ENCODE measurements at regions not wholly inside any gene's neighbourhood (a gene's known extent, or its start where the extent isn't known, plus 50 kb on each side); places are given as distances from the start of the nearest gene placed in this dataset.
A peak's percentile ranks its signal among the peaks of the same experiment; 100 is the strongest.

DNA sequence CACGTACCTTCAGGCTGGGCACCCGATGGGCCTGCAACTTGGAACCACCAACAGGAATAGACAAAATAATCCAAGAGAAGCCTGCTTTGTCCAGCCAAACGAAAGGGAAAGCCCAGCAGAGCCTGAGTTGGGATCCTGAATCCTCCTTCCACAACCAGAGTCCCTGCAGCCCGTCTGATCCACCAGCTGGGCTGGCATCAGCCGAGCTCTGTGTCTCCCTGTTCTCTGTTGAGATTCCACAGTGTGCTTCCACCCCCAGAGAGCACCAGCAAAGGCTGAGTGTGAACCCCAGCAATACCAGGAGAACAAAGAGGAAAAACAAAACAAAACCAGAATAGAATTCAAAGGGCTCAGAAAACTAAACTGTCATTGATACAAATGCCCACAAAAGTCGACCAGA lies 68.8 kb upstream of the PRNP start:
- TF ChIP-seq, protein P1, sequence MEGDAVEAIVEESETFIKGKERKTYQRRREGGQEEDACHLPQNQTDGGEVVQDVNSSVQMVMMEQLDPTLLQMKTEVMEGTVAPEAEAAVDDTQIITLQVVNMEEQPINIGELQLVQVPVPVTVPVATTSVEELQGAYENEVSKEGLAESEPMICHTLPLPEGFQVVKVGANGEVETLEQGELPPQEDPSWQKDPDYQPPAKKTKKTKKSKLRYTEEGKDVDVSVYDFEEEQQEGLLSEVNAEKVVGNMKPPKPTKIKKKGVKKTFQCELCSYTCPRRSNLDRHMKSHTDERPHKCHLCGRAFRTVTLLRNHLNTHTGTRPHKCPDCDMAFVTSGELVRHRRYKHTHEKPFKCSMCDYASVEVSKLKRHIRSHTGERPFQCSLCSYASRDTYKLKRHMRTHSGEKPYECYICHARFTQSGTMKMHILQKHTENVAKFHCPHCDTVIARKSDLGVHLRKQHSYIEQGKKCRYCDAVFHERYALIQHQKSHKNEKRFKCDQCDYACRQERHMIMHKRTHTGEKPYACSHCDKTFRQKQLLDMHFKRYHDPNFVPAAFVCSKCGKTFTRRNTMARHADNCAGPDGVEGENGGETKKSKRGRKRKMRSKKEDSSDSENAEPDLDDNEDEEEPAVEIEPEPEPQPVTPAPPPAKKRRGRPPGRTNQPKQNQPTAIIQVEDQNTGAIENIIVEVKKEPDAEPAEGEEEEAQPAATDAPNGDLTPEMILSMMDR (IDR thresholded peaks at IDR 0.05; ENCODE audit: borderline replicate concordance, control extremely low read depth, extremely low read depth, insufficient read depth, missing control alignments), result no peak
- DNase-seq (ENCODE audit: low spot score), result no peak
- in situ Hi-C loops (cut with MboI; ENCODE audit: low sequenced_read_pairs, unreplicated experiment), result no loop called here

DNA sequence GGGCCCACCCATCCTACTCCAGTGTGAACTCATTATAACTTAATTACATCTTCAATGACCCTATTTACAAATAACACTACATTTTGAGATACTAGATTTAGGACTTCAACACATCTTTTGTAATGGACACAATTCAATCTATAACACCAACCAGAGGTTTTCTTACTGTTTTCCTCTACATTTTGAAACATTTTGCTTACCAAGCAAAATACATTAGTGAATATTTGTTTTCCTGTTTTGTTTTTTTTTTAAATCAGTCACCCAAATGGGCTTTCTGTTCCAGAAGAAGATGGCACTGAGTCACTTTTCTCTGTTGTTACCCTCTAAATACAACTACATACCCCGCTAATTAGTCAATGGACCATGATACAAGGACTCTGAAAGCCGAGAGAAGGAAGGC lies 69.2 kb upstream of the PRNP start:
- TF ChIP-seq, protein P1 (IDR thresholded peaks at IDR 0.05; ENCODE audit: borderline replicate concordance, control extremely low read depth, extremely low read depth, insufficient read depth, missing control alignments), result no peak
- no peak for DNase-seq (ENCODE audit: low spot score)
- in situ Hi-C loops (cut with MboI; ENCODE audit: low sequenced_read_pairs, unreplicated experiment), result no loop called here

DNA sequence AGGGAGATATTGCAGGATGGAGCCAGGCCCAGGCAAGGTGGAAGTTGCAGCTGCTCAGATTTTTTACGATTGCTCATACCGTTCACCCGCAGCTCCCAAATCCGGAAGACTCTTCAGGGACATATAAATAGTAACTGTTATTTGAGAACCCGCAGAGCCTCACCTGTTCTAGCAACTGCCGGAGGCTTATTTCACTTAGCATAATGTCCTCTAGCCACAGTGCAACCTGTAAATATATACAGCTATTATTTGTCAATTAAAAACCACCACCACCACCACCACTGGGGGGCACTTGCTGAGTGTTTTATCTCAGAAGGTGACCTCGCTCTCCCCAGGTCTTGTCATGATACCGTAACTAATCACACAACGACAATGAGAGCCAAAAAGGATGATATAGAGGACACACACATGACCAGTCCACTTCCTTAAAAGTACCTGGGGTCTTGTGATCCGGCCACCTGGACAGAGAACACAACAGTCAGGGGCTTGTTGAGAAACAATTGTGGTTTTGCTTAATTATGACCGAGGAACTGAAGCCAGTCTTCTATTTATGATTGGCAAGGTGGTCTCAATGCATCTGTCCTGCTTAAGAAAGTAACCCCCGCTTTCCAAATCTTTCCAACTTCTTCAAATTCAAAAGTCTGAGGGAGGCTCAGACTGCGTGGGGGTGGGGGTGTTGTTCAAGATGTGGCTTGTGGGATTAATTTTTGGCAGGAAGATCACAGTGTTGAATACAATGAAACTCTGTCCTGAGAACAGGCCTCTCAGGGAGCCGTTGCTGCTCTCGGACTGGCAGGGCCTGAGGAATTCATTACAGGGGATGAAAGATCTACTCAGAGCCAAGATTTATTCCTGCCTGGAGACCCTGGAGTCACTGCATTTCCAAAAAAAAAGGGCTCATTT lies 72.3 kb upstream of the PRNP start:
- DNase-seq (ENCODE audit: low spot score), result peak; percentile 57
- in situ Hi-C loops (cut with MboI; ENCODE audit: low sequenced_read_pairs, unreplicated experiment), result loop anchor here (5.0 kb wide), 1 partner anchor 103 kb away; no protein-coding TSS in a partner anchor
- TF ChIP-seq, protein P1 (IDR thresholded peaks at IDR 0.05; ENCODE audit: borderline replicate concordance, control extremely low read depth, extremely low read depth, insufficient read depth, missing control alignments), result peak; percentile 28

DNA sequence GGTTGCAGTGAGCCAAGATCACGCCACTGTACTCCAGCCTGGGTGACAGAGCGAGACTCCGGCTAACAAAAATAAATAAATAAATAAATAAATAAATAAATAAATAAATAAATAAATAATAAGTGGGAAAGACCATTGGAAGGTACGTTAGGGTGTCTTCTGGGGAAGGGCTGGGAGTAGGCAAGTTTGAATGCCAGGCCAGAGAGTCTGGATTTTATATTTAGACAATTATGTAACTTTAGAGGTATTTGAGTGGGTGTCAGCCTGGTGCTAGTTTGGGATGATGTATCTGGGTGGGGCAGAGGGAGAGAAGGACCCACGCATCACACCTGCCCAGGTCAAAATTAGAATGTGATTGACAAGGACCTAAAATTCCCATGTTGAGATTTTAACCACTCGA lies 73.1 kb upstream of the PRNP start:
- in situ Hi-C loops (cut with MboI; ENCODE audit: low sequenced_read_pairs, unreplicated experiment), result loop anchor here (5.0 kb wide), 1 partner anchor 104 kb away; no protein-coding TSS in a partner anchor

DNA sequence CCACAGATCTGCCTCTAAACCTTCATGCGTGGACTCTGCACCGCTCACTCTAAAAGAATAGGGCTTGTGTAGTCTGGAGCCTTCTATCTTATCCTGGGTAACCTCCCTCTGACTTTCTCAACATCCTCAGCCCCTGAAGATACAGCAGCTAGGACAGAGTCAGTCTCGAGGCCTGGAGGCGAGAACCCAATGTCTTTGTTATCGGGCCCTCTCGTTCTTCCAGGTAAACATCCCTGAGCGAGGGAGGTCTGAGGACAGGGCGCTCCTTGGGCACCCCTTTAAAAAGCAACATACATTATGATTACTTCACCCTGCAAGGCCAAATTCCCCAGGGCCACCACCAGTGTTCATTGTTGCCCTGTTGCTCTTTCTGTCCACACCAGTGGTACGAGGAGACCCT lies 75.4 kb upstream of the PRNP start:
- TF ChIP-seq, protein P1 (IDR thresholded peaks at IDR 0.05; ENCODE audit: borderline replicate concordance, control extremely low read depth, extremely low read depth, insufficient read depth, missing control alignments), result no peak
- no peak for DNase-seq (ENCODE audit: low spot score)
- in situ Hi-C loops (cut with MboI; ENCODE audit: low sequenced_read_pairs, unreplicated experiment), result loop anchor here (5.0 kb wide), 1 partner anchor 106 kb away; no protein-coding TSS in a partner anchor

More for the DNA sequence above, 73.1 kb upstream of the PRNP start:
- DNase-seq (ENCODE audit: low spot score), result no peak
- TF ChIP-seq, protein P1 (IDR thresholded peaks at IDR 0.05; ENCODE audit: borderline replicate concordance, control extremely low read depth, extremely low read depth, insufficient read depth, missing control alignments), result no peak

DNA sequence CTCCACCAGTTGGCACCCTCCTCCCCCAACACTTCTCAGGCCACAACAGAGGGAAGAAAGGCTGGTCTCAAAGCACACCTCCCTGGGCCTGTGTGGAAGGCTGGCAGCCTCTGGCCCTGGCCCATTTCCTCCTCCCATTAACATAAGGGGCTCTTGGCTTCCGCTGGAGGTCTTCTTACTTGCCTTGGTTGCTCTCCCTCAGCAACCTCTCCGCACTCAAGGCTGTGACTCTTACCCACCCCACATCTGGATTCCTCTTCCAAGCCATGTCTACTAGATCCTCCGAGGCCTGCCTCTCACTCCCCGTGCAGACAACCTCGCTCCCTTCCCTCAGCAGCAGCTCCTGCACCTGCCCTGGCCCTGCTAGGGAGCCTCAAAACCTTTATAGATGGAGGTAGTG lies 76.7 kb upstream of the PRNP start:
- DNase-seq (ENCODE audit: low spot score), result no peak
- in situ Hi-C loops (cut with MboI; ENCODE audit: low sequenced_read_pairs, unreplicated experiment), result no loop called here
- TF ChIP-seq, protein P1 (IDR thresholded peaks at IDR 0.05; ENCODE audit: borderline replicate concordance, control extremely low read depth, extremely low read depth, insufficient read depth, missing control alignments), result no peak

Measured in GM13976 (cell line).